ENCODE measurements at regions not wholly inside any gene's neighbourhood (a gene's known extent, or its start where the extent isn't known, plus 50 kb on each side); places are given as distances from the start of the nearest gene placed in this dataset.
"Not testable (repeated sequence)": the region's sequence is repeated elsewhere in the genome, so short reads cannot be mapped to it uniquely, and the experiment has no call there.

- no peak for DNase-seq (ENCODE audit: low spot score)
Observed at GRCh38 chrX:25503826-25504225, 488.1 kb upstream of the ARX start.

- no peak for DNase-seq (ENCODE audit: low spot score)
Observed at GRCh38 chrX:25507801-25508200, 492.0 kb upstream of the ARX start.

GRCh38 chrX:25519258-25519657, 503.5 kb upstream of the ARX start:
- no peak for DNase-seq (ENCODE audit: low spot score)

- not testable (repeated sequence) for DNase-seq (ENCODE audit: low spot score)
Observed at GRCh38 chrX:25522443-25523010, 506.8 kb upstream of the ARX start.

GRCh38 chrX:25523574-25524540, 508.1 kb upstream of the ARX start:
- peak; percentile 58 for DNase-seq (ENCODE audit: low spot score)

- no peak for DNase-seq (ENCODE audit: low spot score)
Observed at GRCh38 chrX:25527156-25527555, 511.4 kb upstream of the ARX start.

- DNase-seq (ENCODE audit: low spot score) = no peak
Observed at GRCh38 chrX:25527596-25527995, 511.8 kb upstream of the ARX start.

GRCh38 chrX:25531096-25531495, 515.3 kb upstream of the ARX start:
- no peak for DNase-seq (ENCODE audit: low spot score)

- no peak for DNase-seq (ENCODE audit: low spot score)
Observed at GRCh38 chrX:25534091-25534490, 518.3 kb upstream of the ARX start.

GRCh38 chrX:25536307-25536970, 520.7 kb upstream of the ARX start:
- DNase-seq (ENCODE audit: low spot score) = no peak

GRCh38 chrX:25537699-25538098, 521.9 kb upstream of the ARX start:
- DNase-seq (ENCODE audit: low spot score) = no peak

- DNase-seq (ENCODE audit: low spot score) = peak; percentile 35
Observed at GRCh38 chrX:25544641-25545040, 528.9 kb upstream of the ARX start.

- DNase-seq (ENCODE audit: low spot score) = no peak
Observed at GRCh38 chrX:25548811-25549210, 533.0 kb upstream of the ARX start.

GRCh38 chrX:25555521-25555920, 539.8 kb upstream of the ARX start:
- no peak for DNase-seq (ENCODE audit: low spot score)

GRCh38 chrX:25558137-25558536, 542.4 kb upstream of the ARX start:
- no peak for DNase-seq (ENCODE audit: low spot score)

GRCh38 chrX:25561190-25561589, 545.4 kb upstream of the ARX start:
- no peak for DNase-seq (ENCODE audit: low spot score)

GRCh38 chrX:25573631-25574030, 557.9 kb upstream of the ARX start:
- DNase-seq (ENCODE audit: low spot score) = no peak

GRCh38 chrX:25596921-25597320, 541.2 kb upstream of the MAGEB18 start:
- DNase-seq (ENCODE audit: low spot score) = peak; percentile 35

- DNase-seq (ENCODE audit: low spot score) = peak; percentile 80
Observed at GRCh38 chrX:25597551-25597950, 540.6 kb upstream of the MAGEB18 start.

- DNase-seq (ENCODE audit: low spot score) = peak; percentile 20
Observed at GRCh38 chrX:25599061-25599460, 539.1 kb upstream of the MAGEB18 start.

- peak; percentile 27 for DNase-seq (ENCODE audit: low spot score)
Observed at GRCh38 chrX:25600776-25601175, 537.4 kb upstream of the MAGEB18 start.

- DNase-seq (ENCODE audit: low spot score) = no peak
Observed at GRCh38 chrX:25601323-25601722, 536.8 kb upstream of the MAGEB18 start.

- DNase-seq (ENCODE audit: low spot score) = no peak
Observed at GRCh38 chrX:25618248-25618647, 519.9 kb upstream of the MAGEB18 start.
